ENCODE measurements at regions not wholly inside any gene's neighbourhood (a gene's known extent, or its start where the extent isn't known, plus 50 kb on each side); places are given as distances from the start of the nearest gene placed in this dataset.

DNA sequence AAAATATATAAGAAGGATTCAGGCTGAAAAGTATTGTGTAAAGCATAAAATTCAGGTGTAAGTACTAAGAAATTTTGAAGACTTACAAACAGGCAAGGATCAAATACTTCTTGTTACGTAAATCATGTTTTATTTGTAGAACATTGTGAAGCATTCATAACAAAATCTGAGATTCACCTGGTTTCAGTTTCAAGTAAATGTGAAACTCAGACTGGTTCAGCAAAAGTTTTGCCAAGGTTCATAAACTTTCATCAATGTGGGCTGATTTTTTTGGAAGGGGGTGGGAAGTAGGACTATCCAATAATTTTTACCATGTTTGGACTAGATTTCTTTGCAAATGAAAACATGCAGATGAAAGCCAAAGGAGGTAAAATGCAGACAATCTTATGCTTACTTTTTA lies 527.7 kb downstream of the ANKRD50 start:
- no peak for DNase-seq

- DNase-seq: no peak
Measured at GRCh38 chr4:124188595-124188994, 523.9 kb downstream of the ANKRD50 start.

- no peak for DNase-seq
Measured at GRCh38 chr4:124189545-124189944, 523.0 kb downstream of the ANKRD50 start.

DNA sequence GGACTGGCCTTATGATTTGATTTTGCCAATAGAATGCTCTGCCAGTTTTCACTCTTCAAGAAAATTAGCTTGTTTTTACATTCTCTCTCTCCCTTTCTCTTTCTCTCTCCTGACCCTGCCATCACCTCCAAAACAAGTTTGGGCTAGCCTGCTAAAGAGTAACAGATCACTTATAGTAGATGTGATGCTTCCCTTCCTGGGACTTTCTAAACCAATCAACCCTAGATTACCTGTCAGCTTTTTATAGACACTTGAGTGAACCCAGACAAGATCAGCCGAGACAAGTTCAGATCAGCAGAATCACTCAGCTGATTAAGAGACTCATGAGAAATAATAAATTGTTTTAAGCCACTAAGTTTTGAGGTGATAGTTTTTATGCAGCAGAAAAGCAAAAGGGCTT lies 521.2 kb downstream of the ANKRD50 start:
- DNase-seq: no peak

GRCh38 chr4:124192544-124192943 lies 520.0 kb downstream of the ANKRD50 start:
- DNase-seq: no peak

DNA sequence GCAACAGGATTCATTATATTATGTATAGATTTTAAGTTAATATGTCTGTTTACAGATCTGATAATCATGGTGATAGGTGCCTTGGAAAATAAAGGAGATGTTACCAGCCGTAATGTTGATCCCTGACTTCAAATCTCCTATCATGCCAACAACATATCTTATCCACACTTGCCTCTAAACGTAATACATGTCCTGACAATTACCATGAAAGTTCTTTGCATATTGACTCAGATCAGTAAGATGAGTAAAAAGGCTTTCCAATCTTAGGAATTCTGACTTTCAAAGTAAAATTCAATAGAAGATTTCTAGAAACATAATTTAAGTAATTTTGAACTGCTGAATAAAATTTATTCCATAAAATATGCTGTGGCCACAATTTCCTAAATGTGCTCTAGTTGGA lies 513.3 kb downstream of the ANKRD50 start:
- DNase-seq: no peak

DNA sequence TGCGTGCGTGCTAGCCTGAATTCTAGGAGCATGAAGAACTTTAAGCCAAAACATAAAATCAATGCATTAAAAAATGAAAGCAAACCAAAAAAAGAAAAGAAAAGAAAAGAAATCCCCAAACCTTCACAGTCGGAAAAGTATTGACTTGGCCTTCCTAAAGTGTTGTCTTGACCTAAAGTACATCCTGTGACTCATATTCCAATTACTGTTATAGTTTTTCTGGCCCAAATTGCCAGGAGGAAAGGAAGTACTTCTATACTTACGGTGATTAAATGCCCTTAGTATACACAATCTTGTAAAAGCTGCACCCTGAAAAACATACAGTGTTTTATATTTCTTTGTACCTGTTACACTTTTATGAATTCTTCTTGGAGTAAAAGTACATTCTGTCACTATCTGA lies 512.8 kb downstream of the ANKRD50 start:
- peak; percentile 64 for DNase-seq

- DNase-seq: no peak
Measured at GRCh38 chr4:124201636-124202035, 510.9 kb downstream of the ANKRD50 start.

GRCh38 chr4:124202099-124202498 lies 510.4 kb downstream of the ANKRD50 start:
- DNase-seq: no peak

DNA sequence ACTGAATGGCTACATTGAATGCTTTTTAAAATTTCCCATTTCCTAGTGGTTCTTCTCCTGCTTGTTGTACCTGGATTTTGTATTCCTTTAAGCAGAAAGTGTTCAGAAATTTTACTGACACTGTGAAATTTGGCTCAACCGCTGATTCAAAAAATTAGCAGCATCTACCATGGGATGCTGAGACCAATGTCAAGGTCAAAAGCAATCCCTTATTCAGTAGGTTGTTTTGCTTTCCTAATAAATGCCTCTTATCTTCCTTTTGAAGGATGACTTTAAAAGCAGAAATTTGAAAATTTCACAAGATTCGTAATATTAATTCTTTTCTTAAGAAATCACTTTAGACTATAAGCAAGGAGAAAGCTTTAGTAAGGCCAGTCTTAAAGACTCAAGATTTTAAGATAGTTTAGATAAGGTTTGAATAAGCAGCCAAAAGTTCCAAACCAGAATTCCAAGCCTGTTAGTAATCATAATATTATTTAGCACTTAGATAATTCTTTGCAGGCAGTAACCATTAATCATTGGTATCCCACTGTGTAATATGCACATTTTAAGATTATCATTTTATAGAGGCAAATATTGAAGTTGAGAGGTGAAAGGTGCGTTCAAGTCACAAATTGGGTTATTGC lies 508.8 kb downstream of the ANKRD50 start:
- DNase-seq: peak; percentile 85

DNA sequence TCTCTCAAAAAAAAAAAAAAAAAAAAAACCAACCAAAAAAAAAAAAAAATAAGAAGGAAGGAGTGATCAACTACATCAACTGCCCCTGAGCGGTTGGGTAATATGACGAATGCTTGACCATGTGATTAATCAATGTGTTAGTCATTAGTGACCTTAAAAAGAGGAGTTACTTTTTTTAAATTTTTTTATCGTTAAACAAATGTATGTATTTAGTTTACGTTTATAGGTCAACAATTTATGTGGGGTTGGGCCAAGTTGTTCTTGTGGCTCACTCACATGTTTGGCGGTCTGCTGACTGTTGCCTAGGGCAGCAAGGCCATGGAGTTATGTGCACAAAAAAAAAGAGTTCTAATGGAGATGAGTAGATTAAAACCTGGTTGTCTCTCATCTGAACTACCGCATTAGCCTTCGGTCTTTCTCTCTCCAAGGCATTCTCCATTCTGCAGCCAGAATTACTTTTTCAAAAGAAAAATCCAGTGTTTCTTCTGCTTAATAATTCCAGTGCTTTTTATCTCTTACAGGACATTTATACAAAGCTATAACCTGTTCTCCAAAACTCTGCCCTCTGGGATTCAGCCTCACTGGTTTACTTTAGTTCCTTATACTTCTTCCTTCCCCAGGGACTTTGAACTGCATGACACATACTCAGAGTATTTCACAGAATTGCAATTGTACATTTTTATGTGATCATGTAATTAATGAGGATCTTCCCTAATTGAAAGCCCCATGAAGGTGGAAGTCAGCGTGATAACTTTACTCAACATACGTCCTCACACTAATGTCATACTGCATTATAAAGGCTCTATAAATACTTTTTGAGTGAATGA lies 505.5 kb downstream of the ANKRD50 start:
- peak; percentile 74 for DNase-seq

GRCh38 chr4:124209211-124209610 lies 503.3 kb downstream of the ANKRD50 start:
- DNase-seq: no peak

GRCh38 chr4:124209626-124210025 lies 502.9 kb downstream of the ANKRD50 start:
- DNase-seq: no peak

DNA sequence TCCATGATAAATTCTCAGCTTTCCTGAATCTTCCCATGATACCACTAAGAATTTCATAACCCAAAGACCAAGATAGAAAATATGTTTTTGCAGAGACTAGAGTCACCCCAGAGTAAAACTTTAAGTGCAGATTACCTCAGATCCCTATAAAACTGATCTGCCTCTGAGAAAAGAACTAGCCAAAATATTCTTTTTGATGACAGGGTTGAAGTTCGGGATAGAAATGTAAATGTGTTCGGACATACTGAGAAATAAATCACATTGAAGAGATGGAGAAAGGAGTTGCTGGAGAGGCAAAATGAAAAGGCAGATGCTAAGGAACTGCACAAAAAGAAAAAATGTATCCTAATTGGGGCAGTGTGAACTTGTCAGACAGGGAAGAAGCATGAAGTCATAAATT lies 501.8 kb downstream of the ANKRD50 start:
- DNase-seq: no peak

DNA sequence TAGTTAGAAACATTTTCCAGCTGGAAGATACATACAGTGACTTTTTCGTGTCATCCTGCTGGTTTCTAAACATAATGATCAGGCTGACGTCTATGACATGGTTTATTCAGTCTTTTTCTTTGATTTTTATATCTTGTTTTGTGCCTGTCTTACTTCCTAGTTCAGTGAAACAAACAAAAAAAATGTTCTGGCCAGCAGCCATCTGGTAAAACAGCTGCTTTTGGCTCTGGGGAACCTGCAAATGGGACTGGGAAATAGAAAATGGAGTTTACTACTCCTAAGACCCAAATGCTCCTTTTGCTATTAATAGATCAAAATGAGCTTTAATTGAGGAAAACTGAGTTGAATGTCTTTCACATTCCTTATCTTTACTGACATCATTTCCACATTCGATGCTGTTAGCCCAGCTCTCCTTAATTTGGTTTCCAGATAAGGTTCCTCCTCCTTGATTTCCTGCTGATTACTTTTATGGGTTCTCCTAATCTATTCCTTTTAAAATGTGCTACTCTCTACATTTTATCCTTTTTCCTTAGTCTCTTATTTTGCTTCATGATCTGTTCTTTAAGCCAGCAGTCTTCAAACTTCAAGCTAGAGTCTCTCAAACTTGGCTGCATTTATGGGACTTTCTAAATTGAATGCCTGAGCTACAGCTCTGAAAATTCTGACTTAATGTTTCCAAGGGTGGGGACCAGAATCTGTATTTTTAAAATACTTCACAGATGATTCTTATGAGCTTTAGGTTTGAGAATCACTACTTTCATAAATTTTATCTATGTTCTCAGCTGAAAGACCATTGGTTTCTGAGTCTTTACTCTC lies 499.5 kb downstream of the ANKRD50 start:
- no peak for DNase-seq

- no peak for DNase-seq
Measured at GRCh38 chr4:124219389-124219788, 493.1 kb downstream of the ANKRD50 start.

DNA sequence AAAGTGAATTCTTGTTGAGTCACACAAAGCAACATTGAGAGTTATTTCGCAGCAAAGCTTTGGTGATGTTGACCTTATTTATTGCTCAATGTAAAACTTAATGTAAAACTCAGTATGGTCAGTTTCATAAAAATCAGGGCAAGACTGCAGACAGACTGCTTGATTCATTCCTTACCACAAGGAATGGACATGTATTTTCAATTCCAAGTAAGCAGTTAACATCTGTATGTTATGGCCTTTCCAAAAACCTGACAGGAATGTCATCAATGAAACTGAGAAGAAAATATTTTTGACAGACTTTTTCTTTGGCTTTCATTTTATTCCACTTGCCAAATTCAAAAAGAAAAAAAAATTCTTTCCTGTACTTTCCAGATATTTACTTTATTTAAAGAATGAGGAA lies 488.3 kb downstream of the ANKRD50 start:
- no peak for DNase-seq

DNA sequence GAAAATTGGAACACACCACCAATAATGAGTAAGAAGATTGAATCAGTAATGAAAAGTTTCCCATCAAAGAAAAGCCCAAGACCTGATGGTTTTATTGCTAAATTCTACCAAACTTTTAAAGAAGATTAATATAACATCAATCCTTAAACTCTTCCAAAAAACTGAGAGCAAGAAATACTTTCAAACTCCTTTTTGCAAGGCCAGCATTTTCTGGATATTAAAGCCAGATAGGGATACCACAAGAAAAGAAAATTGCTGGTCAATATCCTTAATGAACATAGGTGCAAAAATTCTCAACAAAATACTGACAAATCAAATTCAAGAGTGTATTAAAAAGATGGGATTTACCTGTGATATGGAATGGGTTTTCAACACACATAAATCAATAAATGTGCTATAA lies 484.6 kb downstream of the ANKRD50 start:
- DNase-seq: no peak

- peak; percentile 2 for DNase-seq
Measured at GRCh38 chr4:124230268-124230667, 482.3 kb downstream of the ANKRD50 start.

GRCh38 chr4:124234771-124235170 lies 477.8 kb downstream of the ANKRD50 start:
- no peak for DNase-seq

DNA sequence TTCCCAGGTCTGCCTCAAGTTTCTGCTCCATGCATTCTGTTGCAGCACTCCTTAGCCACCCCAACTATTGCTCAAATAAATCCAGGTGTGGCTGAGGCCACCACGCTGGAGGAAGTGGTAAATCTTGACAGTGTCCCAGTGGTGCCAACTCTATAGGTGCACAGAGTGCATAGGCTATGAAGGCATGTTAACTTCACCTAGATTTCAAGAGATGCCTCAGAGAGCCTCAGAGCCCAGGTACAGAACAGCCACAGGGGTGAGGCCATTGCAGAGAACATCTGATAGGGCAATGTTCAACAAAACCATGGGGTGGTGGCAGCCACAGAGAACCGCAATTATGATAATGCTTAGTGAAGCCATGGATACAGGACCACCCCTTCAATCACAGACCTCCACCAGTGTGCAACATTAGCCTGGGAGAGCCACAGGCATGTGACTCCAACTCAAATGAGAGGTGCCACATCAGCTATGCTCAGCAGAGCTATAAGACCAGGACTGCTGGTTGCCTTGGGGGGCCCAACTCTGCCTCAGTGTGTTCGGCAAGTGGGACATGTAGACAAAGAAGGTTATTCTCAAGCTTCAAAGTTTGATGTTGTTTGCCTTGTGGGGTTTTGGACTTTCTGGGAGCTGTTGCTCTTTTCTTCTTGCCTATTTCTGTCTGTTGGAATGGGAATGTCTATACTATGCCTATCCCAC lies 468.7 kb downstream of the ANKRD50 start:
- DNase-seq: no peak

DNA sequence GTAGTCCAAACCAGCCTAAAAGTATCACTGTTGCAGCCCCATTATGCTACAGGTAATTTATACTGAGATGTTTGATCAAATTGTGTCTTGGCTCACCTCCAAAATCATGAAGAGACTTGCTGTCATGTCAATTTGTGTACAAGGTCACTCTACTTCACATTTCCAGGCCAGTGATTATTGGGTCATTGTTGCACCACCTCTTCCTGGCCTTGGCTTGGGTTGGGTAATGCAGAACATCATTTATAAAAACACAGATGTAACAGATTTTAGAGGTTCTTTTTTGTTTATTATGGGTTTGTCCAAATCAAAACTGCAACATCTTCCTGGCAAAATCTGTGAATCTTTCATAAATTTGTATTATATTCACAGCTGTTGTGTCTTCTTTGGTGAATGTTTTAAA lies 459.5 kb downstream of the ANKRD50 start:
- DNase-seq: no peak
